ENCODE measurements at regions not wholly inside any gene's neighbourhood (a gene's known extent, or its start where the extent isn't known, plus 50 kb on each side); places are given as distances from the start of the nearest gene placed in this dataset.

DNA sequence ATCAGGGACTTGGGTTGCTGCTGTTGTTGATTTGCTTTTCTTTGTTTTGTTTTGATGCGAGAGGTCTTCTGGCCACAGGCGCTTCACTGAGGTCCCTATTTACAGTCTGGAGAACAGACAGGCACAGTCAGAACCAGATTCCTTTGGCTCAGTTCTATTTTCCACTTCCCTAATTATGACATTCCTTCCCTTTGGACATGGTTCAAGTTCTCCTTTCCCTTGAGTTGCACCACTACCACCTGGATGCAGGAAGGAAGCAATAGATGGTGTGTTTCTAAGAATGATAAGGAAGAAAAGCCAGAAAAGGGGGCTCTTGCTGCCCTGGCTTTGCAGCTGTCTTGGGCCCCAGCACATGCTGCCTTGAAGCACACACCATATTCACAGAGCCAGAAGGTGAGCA lies 160.6 kb downstream of the MAF start:
- DNase-seq (ENCODE audit: low spot score), result no peak

DNA sequence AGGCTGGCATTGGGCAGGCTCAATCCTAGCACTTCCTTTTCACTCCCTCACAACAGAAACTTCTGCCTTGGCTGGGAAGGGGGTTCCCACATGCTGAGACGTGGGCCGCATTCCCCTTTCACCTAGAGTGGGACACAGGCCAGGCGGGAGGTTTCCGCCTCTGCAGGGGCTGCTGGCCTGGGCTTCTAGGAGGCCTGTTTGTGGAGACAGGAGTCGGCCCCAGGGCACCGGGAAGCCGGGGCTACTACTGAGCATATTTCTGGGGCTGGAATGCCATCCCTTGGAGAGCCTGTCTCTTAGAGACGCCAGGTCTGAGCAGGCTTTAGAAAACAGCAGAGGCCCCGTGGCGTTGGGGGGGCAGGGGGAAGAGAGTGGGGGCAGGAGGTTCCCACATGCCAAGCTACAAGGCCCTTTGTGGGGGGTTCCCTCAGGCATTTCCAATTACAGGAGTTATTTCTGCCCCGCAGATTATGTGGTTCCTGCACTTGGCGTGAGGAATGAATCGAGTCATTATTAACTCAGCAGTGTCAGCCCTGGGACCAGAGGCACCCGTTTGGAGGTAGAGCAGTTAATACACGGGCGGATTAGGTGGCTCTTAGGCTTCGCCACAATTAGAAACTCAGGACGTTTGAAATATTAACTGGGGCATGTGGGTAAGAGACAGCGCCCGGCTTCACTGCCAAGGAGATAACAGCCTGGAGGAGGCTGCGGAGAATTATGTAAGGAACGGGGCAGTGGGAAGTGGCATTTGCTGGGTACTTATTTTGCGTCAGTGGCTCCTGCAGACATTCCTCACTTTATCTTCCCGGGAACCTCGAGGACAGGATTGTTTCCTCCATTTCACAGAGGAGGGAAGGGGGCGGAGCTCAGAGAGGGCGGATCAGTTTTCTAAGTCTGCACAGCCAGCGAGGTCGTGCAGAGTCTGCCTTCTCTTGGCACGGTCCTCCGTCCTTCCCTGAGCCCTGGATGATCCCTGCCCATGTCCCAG lies 162.5 kb downstream of the MAF start:
- DNase-seq (ENCODE audit: low spot score), result no peak

DNA sequence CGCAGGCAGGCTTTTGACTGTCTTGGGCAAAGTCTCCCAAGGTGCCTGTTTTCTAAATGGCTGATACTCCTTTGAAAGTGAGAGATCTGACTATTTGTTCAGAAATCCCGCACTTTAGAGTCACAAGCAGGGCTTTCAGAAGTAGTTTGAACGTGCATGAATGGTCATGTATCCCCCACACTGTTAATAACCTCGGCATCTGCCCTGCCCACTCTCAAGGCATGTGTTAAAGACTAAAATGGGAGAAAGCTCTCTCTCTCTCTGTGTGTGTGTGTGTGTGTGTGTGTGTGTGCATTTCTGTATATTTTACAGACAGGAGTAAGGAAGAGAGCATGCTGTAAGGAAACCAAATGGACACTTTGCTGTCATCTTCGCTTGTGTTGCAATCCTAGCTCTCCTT lies 163.7 kb downstream of the MAF start:
- no peak for DNase-seq (ENCODE audit: low spot score)

DNA sequence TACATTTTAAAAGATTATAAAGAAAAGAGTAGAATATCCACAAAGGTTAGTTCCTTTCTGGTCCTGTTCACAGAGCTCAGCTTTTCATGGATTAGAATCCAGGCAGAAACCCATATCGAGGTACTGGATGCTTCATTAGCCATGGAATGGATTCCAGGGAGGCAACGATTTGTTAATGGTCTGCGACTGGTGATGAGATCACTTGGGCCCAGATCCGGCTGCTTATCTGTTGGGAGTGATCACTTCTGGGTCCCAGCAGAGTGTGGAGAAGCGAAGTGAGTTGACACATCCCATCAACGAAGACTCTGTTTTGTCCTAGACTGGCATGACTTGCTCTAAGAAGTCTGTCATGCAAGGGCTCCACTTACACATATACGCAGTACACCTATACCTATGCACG lies 165.8 kb downstream of the MAF start:
- no peak for DNase-seq (ENCODE audit: low spot score)

DNA sequence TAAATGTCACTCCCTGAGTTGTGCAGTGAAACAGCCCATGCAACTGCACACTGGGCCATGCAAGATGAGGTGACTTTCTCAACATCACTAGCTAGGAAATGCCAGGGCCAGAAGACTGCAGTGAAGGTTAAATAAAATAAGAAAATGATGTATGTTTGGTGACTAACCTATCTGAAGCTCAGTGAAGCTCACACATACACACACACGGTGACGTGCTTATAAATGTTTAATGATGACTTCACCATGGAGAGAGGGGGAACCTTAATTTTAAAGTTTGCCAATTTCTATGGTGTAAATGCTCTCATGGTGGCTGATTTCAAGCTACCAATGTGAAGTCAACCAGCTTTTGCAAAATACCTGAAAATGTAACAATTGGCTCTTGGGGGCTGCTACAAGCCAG lies 166.4 kb downstream of the MAF start:
- no peak for DNase-seq (ENCODE audit: low spot score)

DNA sequence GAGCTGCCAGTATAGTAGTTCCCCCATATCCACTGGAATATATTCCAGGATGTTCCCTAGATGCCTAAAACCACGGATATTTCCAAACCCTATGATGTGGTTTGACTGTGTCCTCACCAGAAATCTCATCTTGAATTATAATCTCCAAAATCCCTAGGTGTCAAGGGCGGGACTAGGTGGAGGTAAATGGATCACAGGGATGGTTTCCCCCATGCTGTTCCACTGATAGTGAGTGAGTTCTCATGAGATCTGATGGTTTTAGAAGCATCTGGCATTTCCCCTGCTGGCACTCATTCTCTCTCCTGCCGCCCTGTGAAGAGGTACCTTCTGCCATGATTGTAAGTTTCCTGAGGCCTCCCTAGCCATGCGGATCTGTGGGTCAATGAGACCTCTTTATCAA lies 168.6 kb downstream of the MAF start:
- no peak for DNase-seq (ENCODE audit: low spot score)

DNA sequence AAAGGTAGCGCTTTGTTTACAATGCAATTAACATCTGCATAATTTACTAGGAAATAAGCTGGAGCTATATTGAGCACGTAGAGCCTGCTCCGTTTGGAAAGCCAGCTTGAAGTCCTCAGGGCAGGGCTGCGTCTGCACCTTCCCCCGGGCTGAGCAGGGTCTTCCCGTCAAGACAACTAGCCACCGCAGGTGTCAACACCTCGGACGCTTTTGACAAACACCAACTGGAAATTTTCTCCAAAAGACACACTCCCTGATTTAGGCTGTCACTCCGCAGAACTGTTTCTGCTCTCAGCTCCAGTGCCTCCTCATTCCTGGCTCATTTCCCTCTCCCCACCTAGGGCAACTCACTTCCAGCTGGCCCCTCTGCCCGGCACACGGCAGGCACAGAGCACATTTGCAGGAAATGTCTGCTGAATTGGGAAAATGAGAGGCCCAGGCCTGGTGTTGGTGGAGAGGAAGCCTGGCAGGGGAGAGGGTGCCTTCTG lies 170.3 kb downstream of the MAF start:
- DNase-seq (ENCODE audit: low spot score), result no peak

DNA sequence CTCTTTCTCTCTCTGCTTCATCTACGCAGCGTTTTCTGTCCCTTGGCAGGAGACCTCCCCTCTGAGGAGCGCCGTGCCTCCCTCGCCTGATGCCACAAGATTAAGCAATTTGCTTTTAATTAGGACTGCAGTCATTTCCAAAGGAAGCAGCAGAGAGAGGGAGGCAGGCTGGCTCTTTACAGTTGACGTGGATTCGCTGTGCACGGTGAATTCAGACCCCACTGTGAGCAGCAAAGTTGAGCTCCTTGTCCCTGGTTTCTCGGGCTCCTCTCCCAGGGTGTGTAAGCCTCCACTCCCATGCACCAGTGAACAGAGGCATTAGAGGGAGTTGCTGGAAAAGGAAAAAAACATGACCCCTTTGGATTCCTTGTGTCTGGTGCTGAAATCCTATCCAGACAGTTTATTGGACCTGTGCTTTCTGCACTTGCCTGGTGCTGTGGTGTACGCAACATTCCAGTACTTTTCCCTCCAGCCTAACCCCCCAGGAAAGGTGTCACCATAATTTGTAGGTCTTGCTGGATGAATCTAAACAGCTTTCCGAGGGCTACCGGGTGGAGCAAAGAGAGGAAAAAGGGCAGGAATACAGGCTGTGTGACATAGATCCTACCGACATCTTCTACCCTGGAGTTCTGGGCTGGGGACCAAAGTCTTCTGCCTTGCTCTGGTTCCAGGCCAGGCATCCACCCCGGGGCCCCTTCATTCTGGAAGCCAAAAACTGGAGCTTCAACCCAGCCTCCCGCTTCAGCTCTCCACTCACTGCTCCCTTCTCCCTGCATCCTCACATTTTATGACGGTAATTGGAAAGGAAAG lies 171.0 kb downstream of the MAF start:
- DNase-seq (ENCODE audit: low spot score), result no peak

DNA sequence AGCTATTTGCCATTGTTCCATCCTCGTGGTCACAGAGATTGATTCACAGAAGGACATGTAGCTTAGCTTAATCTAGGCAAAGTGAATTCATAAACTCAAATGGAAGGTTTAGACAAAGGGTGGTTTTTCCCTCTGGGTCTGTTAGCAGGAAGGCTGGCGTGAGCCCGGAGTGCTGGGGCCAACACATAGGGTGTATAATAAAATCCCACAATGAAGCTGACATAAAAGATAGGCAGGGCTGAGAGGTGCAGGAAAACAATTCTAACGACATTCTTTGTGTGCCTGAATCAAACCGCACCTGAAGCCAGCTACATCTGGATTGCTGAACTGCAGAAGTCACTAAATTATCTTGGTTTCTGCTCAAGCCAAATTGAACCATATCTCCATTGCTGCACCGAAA lies 173.9 kb downstream of the MAF start:
- DNase-seq (ENCODE audit: low spot score), result no peak

DNA sequence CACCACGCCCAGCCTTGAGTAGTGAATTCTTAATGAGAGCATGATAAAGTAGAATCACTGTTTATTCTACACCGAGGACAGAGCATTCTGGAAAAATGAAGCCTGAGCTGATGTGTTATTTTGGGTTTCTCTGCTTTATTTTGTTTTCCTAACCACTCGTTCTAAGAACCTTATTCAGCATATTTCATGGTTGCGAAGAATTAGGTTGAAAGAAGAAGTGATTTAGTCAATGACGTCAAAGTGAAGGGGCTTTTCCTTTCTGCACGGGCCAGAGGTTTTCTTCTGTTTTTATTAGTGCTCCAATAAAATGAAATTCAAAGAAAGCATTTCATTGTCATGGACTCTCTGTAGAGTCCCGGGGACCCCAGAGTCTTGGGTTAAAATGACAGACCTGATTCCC lies 178.5 kb downstream of the MAF start:
- DNase-seq (ENCODE audit: low spot score), result no peak

DNA sequence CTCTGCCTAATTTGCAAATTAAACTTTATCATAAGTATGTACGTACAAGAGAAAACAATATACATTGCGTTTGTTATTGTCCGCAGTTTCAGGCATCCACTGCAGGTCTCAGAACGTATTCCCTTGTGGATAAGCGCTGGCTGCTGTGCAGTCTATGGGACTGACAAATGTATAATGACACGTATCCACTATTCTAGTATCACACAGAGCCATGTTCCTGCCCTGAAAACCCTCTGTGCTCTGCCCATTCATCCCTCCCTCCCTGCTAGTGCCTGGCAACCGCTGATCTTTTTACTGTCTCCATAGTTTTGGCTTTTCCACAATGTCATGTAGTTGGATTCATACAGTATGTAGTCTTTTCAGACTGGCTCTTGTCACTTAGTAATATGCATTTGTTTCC lies 179.4 kb downstream of the MAF start:
- DNase-seq (ENCODE audit: low spot score), result no peak

DNA sequence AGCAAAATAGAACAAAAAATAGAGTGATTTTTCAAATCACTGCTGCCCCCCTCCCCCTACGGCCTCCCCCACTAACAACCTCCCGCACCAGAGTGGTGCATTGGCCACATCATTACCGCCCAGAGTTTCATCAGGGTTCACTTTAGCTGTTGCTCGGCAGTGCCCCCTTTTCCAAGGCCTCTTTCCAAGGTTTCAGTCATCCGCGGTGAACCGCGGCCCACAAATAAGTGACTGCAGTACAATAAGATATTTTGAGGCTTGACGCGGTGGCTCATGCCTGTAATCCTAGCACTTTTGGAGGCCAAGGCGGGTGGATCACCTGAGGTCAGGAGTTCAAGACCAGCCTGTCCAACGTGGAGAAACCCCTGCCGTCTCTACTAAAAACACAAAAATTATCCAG lies 180.0 kb downstream of the MAF start:
- no peak for DNase-seq (ENCODE audit: low spot score)

DNA sequence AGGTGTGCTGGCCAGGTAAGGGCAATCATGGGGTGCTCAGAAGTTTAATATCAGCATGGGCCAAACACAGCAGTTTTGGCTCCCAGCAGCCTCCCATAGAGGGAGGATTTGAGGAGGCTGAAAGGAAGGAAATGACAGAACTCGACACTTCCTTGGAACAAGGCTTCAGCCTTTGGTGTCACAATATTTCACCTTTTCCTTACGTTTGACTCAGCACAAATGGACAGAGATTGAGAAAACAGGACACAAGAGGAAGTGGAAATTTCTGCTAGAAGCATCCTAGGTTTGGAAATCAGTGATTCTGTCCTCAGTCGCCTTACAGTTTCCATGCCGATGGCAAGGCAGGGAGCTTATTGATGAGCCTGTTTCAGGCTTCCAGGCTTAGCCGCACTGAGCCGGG lies 181.4 kb downstream of the MAF start:
- DNase-seq (ENCODE audit: low spot score), result no peak

DNA sequence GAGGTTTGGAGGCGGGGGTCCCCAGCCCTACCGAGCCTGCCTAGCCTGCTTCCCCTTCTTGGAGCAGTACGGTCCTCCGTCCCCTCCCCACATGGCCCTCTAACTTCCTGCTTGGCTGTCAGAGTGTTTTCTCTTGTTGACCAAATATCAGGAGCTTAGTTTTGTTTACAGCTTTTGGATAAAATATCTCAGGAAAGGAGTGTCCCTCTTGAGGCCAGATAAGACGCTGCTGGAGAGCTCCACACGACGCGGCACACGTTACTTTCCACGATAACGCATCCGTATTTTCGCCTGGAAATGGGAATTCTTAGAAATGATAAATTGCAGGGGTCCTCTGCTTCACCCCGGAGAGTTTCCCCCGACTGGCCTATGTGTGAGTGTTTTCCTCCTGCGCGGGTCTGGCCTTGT lies 182.9 kb downstream of the MAF start:
- DNase-seq (ENCODE audit: low spot score), result no peak

DNA sequence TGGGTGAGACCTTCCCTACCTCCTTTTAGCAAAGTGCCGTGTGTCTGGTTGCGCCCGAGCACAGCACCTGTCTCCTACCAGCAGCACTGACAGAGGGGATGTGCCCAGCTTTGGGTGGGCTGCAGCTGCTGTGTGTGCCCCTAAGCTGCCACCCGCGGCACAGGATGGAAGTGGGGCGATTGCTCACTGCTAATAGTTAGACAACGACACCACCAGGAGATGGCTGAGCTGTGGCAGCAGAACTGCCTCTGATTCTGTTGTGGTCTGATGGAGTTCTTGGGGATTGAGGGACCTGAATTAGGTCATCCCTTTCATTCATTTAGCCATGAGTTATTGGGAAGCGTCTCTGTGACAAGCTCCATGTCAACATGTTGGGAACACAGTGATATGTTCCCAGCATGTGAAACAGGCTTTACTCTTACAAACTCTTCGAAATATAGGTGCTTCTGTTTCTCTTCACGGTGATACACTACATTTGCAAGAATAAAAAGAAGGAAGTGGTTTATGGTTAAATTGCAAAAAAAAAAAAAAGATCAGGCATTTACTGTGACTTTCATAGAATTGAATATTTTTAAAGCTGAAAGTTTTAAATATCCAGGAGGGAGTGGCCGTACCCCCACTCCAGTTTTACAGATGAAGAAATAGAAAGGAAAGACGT lies 184.4 kb downstream of the MAF start:
- no peak for DNase-seq (ENCODE audit: low spot score)

DNA sequence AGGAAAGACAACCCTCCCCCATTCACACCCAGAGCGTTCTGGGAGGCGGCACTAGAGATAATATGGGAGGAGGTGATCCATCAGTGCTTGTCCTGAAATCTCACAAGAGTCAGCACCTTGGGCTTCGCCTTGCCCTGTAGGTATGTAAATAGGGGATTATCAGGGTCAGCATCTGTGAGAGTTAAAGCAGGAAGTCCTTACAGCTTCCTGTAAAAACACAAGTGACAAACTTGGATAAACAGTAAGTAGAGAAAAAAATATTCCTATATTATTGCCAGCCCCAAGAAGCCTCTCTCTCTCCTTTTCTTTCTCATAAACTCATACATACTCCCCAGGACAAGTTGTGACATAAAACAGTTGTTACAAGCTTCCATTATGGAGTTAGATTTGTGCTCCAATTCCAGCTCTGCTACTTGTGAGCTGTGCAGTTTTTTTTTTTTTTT lies 187.7 kb downstream of the MAF start:
- no peak for DNase-seq (ENCODE audit: low spot score)

DNA sequence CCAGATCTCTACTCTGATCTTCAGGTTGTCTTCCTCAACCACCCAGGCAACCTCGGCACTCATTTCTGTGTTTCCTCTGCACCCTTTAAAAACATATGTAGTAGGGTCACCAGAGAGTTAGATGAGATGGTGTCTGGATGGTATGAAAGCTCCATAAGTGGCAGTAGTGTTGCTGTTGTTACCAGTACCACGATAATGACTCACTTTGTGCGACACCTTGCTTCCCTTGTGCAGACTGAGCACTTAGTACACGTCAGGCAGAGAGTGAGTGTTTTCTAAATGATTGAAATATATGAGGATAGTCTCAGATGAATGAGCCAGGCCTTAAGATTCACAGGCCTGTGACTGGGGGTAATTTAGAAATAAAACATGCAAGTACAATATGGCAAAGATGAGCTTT lies 188.7 kb downstream of the MAF start:
- DNase-seq (ENCODE audit: low spot score), result no peak

DNA sequence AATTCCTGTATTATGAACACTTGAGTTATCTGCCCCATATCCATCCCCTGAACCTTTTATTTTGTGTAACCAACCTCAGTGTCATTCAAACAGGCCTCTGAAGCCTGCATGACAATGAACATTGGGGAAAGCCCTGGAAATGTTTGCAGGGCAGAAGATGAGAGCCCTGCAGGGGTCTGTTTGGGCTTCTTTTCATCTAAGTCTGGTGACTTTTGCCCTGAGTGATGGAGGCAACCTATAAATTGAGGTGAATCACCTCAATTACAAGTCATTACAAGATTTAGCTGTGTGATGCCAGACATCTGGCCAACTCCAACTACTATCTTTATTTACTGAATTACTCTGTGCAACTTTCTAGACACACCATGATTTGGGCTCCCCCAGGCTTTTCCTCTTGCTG lies 189.2 kb downstream of the MAF start:
- DNase-seq (ENCODE audit: low spot score), result no peak

DNA sequence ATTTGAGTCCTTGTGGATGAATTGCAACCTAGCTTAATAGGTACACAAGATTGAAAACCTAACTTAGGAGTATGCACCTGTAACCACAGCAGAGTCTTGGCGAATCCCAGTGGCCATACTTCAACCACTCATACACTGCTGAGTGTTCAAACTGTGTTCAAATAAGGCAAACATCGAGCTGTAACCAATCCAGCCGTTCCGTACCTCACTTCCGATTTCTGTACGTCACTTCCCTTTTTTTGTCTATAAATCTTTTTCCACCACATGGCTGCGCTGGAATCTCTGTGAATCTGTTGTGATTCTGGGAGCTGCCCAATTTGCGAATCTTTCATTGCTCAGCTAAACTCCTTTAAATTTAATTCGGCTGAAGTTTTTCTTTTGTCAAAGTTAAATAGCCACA lies 190.6 kb downstream of the MAF start:
- DNase-seq (ENCODE audit: low spot score), result no peak

DNA sequence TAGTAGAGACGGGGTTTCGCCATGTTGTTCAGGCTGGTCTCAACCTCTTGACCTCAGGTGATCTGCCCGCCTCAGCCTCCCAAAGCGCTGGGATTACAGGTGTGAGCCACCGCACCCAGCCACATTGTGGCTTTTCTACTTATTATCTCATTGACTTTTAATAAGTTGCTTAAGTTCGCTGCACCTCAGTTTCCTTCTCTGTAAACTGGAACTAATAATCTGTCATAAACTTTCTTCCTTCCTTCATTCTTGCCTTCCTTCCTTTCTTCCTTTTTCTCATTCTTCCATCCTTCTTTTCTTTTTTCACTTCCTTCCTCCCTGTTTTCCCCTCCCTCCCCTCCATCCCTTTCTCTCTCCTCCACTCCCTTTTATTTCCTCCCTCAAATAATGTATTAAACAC lies 192.2 kb downstream of the MAF start:
- DNase-seq (ENCODE audit: low spot score), result no peak

DNA sequence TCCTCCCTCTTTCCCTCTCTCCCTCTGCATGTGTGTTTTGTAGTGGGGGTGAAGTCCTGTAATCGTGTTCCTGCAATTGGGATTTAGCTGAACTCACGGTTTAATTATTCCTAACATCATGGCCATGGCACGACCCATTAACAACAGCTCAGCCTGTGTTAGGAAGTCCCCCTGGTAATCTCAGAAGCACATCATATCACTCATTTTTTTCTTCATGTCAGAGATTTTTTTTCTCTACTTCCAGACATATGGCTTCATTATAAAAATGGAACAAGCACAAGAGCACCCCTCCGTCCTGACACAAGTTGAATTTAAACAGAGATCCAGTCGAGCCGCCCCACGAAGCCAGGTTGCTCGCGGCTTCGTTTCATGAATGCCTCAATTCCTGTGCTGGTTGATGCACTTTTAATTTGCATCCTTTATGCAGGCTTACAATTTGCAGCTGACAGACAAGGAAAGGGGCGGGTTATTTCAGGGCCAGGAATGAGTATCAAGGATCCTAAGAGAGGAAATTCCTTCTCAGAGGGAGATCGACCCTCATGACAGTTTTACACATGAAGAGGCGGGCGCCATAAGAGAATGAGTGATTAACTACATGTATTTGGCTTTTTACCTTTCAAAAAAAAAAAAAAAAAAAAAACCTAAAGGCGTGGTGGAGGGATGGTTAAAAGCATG lies 192.9 kb downstream of the MAF start:
- DNase-seq (ENCODE audit: low spot score), result no peak

DNA sequence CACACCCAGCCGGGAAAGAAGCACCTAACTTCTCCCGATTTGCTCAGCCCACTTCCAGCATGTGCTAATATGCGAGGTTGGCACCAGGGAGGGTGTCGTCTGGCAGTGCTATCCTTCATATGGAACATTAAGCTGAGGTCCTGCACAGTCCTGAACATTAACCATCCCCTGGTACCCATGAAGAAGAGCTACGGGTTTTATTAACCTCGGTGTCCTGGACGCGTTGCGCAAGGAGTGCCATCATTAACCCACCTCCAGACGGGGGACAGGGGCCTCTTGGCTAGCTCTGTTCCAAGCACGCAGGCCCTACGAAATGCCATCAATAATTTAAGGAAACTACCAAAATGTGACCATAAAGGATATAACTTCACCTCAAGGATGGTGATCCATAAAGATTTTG lies 193.5 kb downstream of the MAF start:
- no peak for DNase-seq (ENCODE audit: low spot score)
